ENCODE measurements at regions not wholly inside any gene's neighbourhood (a gene's known extent, or its start where the extent isn't known, plus 50 kb on each side); places are given as distances from the start of the nearest gene placed in this dataset.
A peak's percentile ranks its signal among the peaks of the same experiment; 100 is the strongest.

GRCh38 chr11:15651816-15652215 is 537.1 kb downstream of the INSC start:
- Mint-ChIP-seq H3K9me3 (no peaks in the 10 kb centered on the region; the same call in 2 of the 3 replicates), H3K4me3 (no peak overlapping the region), H3K27ac (no peak overlapping the region), H3K4me1 (peaks cover 21% of the 10 kb centered on the region), H3K27me3 (ENCODE audit: insufficient read depth, low read depth, poor library complexity) (peaks cover 9% of the 10 kb centered on the region), H3K36me3 (ENCODE audit: low read depth) (no peaks in the 10 kb centered on the region)
- no peak for DNase-seq (ENCODE audit: low spot score)
- Histone ChIP-seq H3K4me2 (no peak overlapping the region), H3K4me3 (no peak overlapping the region), H3K36me3 (ENCODE audit: insufficient read depth) (no peaks in the 10 kb centered on the region), H4K20me1 (replicated peaks; ENCODE audit: insufficient read depth) (no peaks in the 10 kb centered on the region), H3K4me1 (ENCODE audit: insufficient read depth) (peaks cover 16% of the 10 kb centered on the region; the same call in 1 of the 2 replicates), H3K27ac (ENCODE audit: low read depth) (no peak overlapping the region), H3K27me3 (ENCODE audit: insufficient read depth) (0 out of 2 replicates have a peak, but pooled peaks cover 4% of the 10 kb centered on the region), H3F3A (replicated peaks; ENCODE audit: low read depth) (peaks cover 4% of the 10 kb centered on the region; the same call in 1 of the 2 replicates), H2AFZ (no peak overlapping the region), H3K79me2 (replicated peaks; ENCODE audit: insufficient read depth) (no peaks in the 10 kb centered on the region), H3K9me2 (ENCODE audit: insufficient read depth) (no peaks in the 10 kb centered on the region)
- no peak for TF ChIP-seq ZNF462 (CRISPR knock-in tag; IDR thresholded peaks at IDR 0.05)
- TF ChIP-seq EZH2 (IDR thresholded peaks at IDR 0.05; ENCODE audit: low read depth, unreplicated experiment) = no peak
- TF ChIP-seq EZH2phosphoT487 (IDR thresholded peaks at IDR 0.05; ENCODE audit: unreplicated experiment) = no peak
- TF ChIP-seq ETS1 (IDR thresholded peaks at IDR 0.05) = no peak
- TF ChIP-seq ZNF331 (CRISPR knock-in tag; IDR thresholded peaks at IDR 0.05; ENCODE audit: low read depth) = no peak
- no peak for TF ChIP-seq CTCF (conservative IDR thresholded peaks at IDR 0.05; ENCODE audit: low read depth in 2 of 2)
- TF ChIP-seq POLR2AphosphoS5 (IDR thresholded peaks at IDR 0.05; ENCODE audit: low read depth) = no peak
- no peak for TF ChIP-seq NANOG (IDR thresholded peaks at IDR 0.05; ENCODE audit: borderline replicate concordance)
- no peak for TF ChIP-seq CREB1 (CRISPR knock-in tag; IDR thresholded peaks at IDR 0.05; ENCODE audit: low read depth)
- no peak for TF ChIP-seq JUNB (IDR thresholded peaks at IDR 0.05; ENCODE audit: unreplicated experiment)
- TF ChIP-seq ZNF114 (CRISPR knock-in tag; IDR thresholded peaks at IDR 0.05) = no peak
- TF ChIP-seq REST (IDR thresholded peaks at IDR 0.05; ENCODE audit: unreplicated experiment) = no peak
- TF ChIP-seq STAT1 (IDR thresholded peaks at IDR 0.05; ENCODE audit: unreplicated experiment) = no peak
- peak; percentile 3; the same call in 1 of the 3 replicates for ATAC-seq
